ENCODE measurements at regions not wholly inside any gene's neighbourhood (a gene's known extent, or its start where the extent isn't known, plus 50 kb on each side); places are given as distances from the start of the nearest gene placed in this dataset.
A peak's percentile ranks its signal among the peaks of the same experiment; 100 is the strongest.

DNA sequence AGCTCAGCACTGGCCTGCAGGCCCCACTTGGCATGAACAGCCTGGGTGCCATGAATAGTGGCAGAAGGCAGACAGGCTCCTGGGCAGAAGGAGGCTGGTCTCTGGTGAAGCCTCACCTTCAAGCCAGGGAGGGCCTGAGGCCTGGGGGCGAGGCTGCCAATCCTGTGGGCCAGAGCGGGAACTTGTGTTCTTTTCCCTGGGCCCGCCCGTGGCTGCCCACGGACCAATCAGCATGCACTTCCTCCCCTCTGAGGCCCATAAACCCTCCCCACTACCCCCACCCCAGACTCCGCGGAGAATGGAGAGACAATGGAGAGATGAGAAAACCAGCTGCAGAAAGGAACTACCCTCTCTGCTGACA, 283.8 kb upstream of the ROBO1 start:
- intact Hi-C loops (cut with DNase I) = no loop called here
- no peak overlapping the region for H3K27ac ChIP-seq (ENCODE audit: low read length)
- DNase-seq = peak in 1 of 3 donors; percentile 18
- WGBS = 96% methylated on average over 7 of the region's 7 CpGs
- no peaks in the 10 kb centered on the region for H3K4me1 ChIP-seq (ENCODE audit: control insufficient read depth, insufficient read depth, low read length)
- H3K4me3 ChIP-seq (ENCODE audit: low read length) = no peak overlapping the region
- no peaks in the 10 kb centered on the region for H3K27me3 ChIP-seq (ENCODE audit: control insufficient read depth, insufficient read depth)
- no peak for ATAC-seq
- H3K9me3 ChIP-seq (ENCODE audit: control insufficient read depth, low read length) = no peaks in the 10 kb centered on the region

- no peaks in the 10 kb centered on the region for H3K4me1 ChIP-seq (ENCODE audit: control insufficient read depth, insufficient read depth, low read length)
- no peak overlapping the region for H3K4me3 ChIP-seq (ENCODE audit: low read length)
- H3K9me3 ChIP-seq (ENCODE audit: control insufficient read depth, low read length) = no peaks in the 10 kb centered on the region
- intact Hi-C loops (cut with DNase I) = no loop called here
- H3K27ac ChIP-seq (ENCODE audit: low read length) = no peak overlapping the region
- 82% methylated on average over 34 of the region's 34 CpGs for WGBS
- ATAC-seq (peak; percentile 11 to 54), DNase-seq (peak in 2 of 3 donors; percentile 25 to 43)
- no peaks in the 10 kb centered on the region for H3K27me3 ChIP-seq (ENCODE audit: control insufficient read depth, insufficient read depth)
These were observed 283.2 kb upstream of the ROBO1 start for GRCh38 chr3:80050826-80051601.

DNA sequence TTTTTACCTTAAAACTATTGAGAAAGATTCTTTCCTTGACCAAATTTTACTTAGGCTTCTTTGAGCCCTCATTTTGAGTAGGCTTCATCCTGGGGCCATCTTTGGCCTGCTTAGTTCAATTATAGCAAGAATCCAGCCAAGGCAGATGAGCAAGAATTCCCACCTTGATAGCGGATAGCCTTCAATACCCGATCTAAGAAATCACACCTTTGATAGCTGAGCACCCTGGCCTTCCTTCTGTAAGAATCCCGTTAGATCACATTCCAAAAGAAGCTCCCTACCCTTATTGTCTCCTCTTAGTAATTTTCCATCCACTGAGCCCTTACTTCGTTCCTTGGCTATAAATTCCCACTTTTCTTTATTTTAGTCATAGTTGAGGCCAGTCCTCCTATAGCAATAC, 275.4 kb upstream of the ROBO1 start:
- Histone ChIP-seq H3K9me3 (ENCODE audit: control insufficient read depth, low read length) (no peaks in the 10 kb centered on the region), H3K4me3 (ENCODE audit: low read length) (no peak overlapping the region), H3K27me3 (ENCODE audit: control insufficient read depth, insufficient read depth) (no peaks in the 10 kb centered on the region), H3K4me1 (ENCODE audit: control insufficient read depth, insufficient read depth, low read length) (no peaks in the 10 kb centered on the region), H3K27ac (ENCODE audit: low read length) (no peak overlapping the region)
- DNase-seq (no peak), ATAC-seq (no peak)
- WGBS = 76% methylated on average over 4 of the region's 4 CpGs
- intact Hi-C loops (cut with DNase I) = no loop called here

DNA sequence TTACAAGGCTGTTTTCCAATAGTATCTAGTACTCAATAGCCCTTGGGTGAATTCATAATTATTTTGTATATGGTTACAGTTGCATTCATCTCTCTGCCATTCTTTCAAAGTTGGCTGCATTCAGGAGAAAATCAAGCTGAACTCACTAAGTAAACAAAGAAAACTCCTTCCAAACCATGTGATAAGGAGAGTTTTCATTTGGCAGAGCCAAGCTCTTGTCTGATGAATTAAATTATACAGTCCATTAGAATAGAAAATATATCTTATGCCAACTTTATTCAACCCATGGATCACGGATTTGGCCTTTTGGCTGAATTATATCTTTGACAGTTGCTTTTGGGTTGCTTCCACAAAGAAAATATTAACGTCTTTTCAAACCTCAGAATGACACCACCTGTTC, 272.3 kb upstream of the ROBO1 start:
- Histone ChIP-seq H3K4me3 (ENCODE audit: low read length) (no peak overlapping the region), H3K27ac (ENCODE audit: low read length) (no peak overlapping the region), H3K27me3 (ENCODE audit: control insufficient read depth, insufficient read depth) (no peaks in the 10 kb centered on the region), H3K9me3 (ENCODE audit: control insufficient read depth, low read length) (no peaks in the 10 kb centered on the region), H3K4me1 (ENCODE audit: control insufficient read depth, insufficient read depth, low read length) (no peaks in the 10 kb centered on the region)
- 42% methylated on average over 2 of the region's 2 CpGs for WGBS
- intact Hi-C loops (cut with DNase I) = no loop called here
- no peak for DNase-seq
- ATAC-seq = no peak

GRCh38 chr3:80036176-80036575, 268.4 kb upstream of the ROBO1 start:
- intact Hi-C loops (cut with DNase I) = no loop called here
- Histone ChIP-seq H3K4me1 (ENCODE audit: control insufficient read depth, insufficient read depth, low read length) (no peaks in the 10 kb centered on the region), H3K9me3 (ENCODE audit: control insufficient read depth, low read length) (no peaks in the 10 kb centered on the region), H3K4me3 (ENCODE audit: low read length) (no peak overlapping the region), H3K27ac (ENCODE audit: low read length) (no peak overlapping the region), H3K27me3 (ENCODE audit: control insufficient read depth, insufficient read depth) (no peaks in the 10 kb centered on the region)
- no peak for DNase-seq
- no peak for ATAC-seq

GRCh38 chr3:80035021-80035420, 267.2 kb upstream of the ROBO1 start:
- Histone ChIP-seq H3K27me3 (ENCODE audit: control insufficient read depth, insufficient read depth) (no peaks in the 10 kb centered on the region), H3K9me3 (ENCODE audit: control insufficient read depth, low read length) (no peaks in the 10 kb centered on the region), H3K4me1 (ENCODE audit: control insufficient read depth, insufficient read depth, low read length) (no peaks in the 10 kb centered on the region), H3K27ac (ENCODE audit: low read length) (no peak overlapping the region), H3K4me3 (ENCODE audit: low read length) (no peak overlapping the region)
- intact Hi-C loops (cut with DNase I) = no loop called here
- ATAC-seq = no peak
- WGBS = 82% methylated on average over 7 of the region's 7 CpGs
- DNase-seq = no peak

DNA sequence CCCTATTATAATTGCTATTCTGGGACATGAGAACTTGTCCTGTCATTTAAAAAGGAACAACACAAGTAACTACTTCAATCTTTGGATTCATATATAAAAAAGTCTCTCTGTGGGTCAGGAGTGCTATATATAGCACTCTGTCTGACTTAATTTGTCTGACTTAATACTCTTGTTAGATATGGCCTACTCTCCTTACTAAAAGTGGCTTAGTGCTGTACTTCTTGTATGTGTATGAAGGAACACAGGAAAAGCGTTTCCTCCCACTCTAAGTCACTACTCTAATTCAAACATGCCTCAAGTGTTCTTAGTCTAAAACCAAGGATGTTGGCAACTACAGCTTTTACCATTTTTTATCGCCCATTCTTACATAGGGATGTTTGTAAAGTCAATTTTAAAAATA, 255.2 kb upstream of the ROBO1 start:
- 65% methylated on average over 2 of the region's 2 CpGs for WGBS
- Histone ChIP-seq H3K27ac (ENCODE audit: low read length) (no peak overlapping the region), H3K9me3 (ENCODE audit: control insufficient read depth, low read length) (no peaks in the 10 kb centered on the region), H3K27me3 (ENCODE audit: control insufficient read depth, insufficient read depth) (no peaks in the 10 kb centered on the region), H3K4me1 (ENCODE audit: control insufficient read depth, insufficient read depth, low read length) (no peaks in the 10 kb centered on the region), H3K4me3 (ENCODE audit: low read length) (no peak overlapping the region)
- DNase-seq = no peak
- no peak for ATAC-seq
- intact Hi-C loops (cut with DNase I) = no loop called here

GRCh38 chr3:80018375-80018774, 250.6 kb upstream of the ROBO1 start:
- DNase-seq (no peak), ATAC-seq (no peak)
- no peak overlapping the region for H3K27ac ChIP-seq (ENCODE audit: low read length)
- H3K4me1 ChIP-seq (ENCODE audit: control insufficient read depth, insufficient read depth, low read length) = no peaks in the 10 kb centered on the region
- no peaks in the 10 kb centered on the region for H3K27me3 ChIP-seq (ENCODE audit: control insufficient read depth, insufficient read depth)
- H3K9me3 ChIP-seq (ENCODE audit: control insufficient read depth, low read length) = no peaks in the 10 kb centered on the region
- intact Hi-C loops (cut with DNase I) = no loop called here
- H3K4me3 ChIP-seq (ENCODE audit: low read length) = no peak overlapping the region

- intact Hi-C loops (cut with DNase I) = no loop called here
- Histone ChIP-seq H3K27ac (ENCODE audit: low read length) (no peak overlapping the region), H3K27me3 (ENCODE audit: control insufficient read depth, insufficient read depth) (no peaks in the 10 kb centered on the region), H3K4me1 (ENCODE audit: control insufficient read depth, insufficient read depth, low read length) (no peaks in the 10 kb centered on the region), H3K9me3 (ENCODE audit: control insufficient read depth, low read length) (no peaks in the 10 kb centered on the region), H3K4me3 (ENCODE audit: low read length) (no peak overlapping the region)
- 94% methylated on average over 2 of the region's 2 CpGs for WGBS
- ATAC-seq = no peak
- no peak for DNase-seq
These were observed 249.6 kb upstream of the ROBO1 start for GRCh38 chr3:80017369-80017768.

DNA sequence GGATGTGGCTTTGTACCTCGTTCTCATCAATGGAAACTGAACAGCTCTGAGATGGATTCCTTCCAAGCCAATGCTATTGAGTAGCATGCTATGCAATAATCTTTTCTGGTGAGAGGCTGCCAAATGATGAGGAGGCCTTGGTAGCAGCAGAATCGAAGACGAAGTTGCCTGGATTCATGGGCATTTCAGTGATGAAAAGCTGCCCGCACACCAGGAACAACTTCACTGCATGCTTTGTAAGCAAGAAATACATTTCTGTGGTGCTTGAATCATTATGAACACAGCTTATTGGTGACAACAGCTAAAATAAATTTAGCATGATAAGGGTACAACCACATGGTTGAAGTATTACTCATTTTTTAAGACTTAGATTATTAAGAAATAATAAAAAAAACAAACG, 246.8 kb upstream of the ROBO1 start:
- ATAC-seq (no peak), DNase-seq (no peak)
- Histone ChIP-seq H3K27me3 (ENCODE audit: control insufficient read depth, insufficient read depth) (no peaks in the 10 kb centered on the region), H3K27ac (ENCODE audit: low read length) (no peak overlapping the region), H3K4me3 (ENCODE audit: low read length) (no peak overlapping the region), H3K4me1 (ENCODE audit: control insufficient read depth, insufficient read depth, low read length) (no peaks in the 10 kb centered on the region), H3K9me3 (ENCODE audit: control insufficient read depth, low read length) (no peaks in the 10 kb centered on the region)
- intact Hi-C loops (cut with DNase I) = no loop called here
- 34% methylated on average over 5 of the region's 5 CpGs for WGBS

DNA sequence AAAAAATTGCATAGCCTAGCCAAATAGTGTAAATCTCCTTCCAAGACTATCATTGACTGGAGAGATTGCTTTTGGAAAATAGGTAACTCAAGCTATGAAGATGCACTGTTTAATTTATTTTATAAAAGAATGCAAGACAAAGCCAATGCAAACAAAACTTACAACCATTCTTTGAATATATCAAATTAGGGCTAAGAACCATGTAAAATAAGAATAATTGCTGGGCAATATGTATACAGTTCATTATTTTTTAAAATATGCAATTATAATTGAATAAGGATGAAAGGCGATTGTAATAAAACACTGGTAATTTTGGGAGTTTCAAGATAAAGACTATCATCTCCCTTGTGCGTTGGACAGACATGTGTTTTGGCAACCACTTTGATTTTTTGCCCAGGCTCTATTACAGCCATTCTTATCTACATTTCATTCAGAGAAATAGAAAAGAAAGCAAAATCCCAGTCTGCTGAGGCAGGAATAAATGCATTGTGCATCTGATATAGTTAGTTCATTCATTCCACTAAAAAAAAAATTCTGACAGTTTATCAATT, 242.3 kb upstream of the ROBO1 start:
- H3K4me1 ChIP-seq (ENCODE audit: control insufficient read depth, insufficient read depth, low read length) = no peaks in the 10 kb centered on the region
- DNase-seq (no peak), ATAC-seq (no peak)
- H3K27me3 ChIP-seq (ENCODE audit: control insufficient read depth, insufficient read depth) = no peaks in the 10 kb centered on the region
- H3K9me3 ChIP-seq (ENCODE audit: control insufficient read depth, low read length) = no peaks in the 10 kb centered on the region
- no peak overlapping the region for H3K27ac ChIP-seq (ENCODE audit: low read length)
- no peak overlapping the region for H3K4me3 ChIP-seq (ENCODE audit: low read length)
- WGBS = 18% methylated on average over 2 of the region's 2 CpGs
- intact Hi-C loops (cut with DNase I) = no loop called here

GRCh38 chr3:80007522-80007921, 239.7 kb upstream of the ROBO1 start:
- H3K27me3 ChIP-seq (ENCODE audit: control insufficient read depth, insufficient read depth) = no peaks in the 10 kb centered on the region
- H3K9me3 ChIP-seq (ENCODE audit: control insufficient read depth, low read length) = no peaks in the 10 kb centered on the region
- H3K27ac ChIP-seq (ENCODE audit: low read length) = no peak overlapping the region
- H3K4me1 ChIP-seq (ENCODE audit: control insufficient read depth, insufficient read depth, low read length) = no peaks in the 10 kb centered on the region
- intact Hi-C loops (cut with DNase I) = no loop called here
- DNase-seq (no peak), ATAC-seq (no peak)
- H3K4me3 ChIP-seq (ENCODE audit: low read length) = no peak overlapping the region
- 92% methylated on average over 1 of the region's 1 CpG for WGBS

Data from right cardiac atrium (tissue), 5 donors.